ENCODE measurements at regions not wholly inside any gene's neighbourhood (a gene's known extent, or its start where the extent isn't known, plus 50 kb on each side); places are given as distances from the start of the nearest gene placed in this dataset.
"Not testable (repeated sequence)": the region's sequence is repeated elsewhere in the genome, so short reads cannot be mapped to it uniquely, and the experiment has no call there.

DNA sequence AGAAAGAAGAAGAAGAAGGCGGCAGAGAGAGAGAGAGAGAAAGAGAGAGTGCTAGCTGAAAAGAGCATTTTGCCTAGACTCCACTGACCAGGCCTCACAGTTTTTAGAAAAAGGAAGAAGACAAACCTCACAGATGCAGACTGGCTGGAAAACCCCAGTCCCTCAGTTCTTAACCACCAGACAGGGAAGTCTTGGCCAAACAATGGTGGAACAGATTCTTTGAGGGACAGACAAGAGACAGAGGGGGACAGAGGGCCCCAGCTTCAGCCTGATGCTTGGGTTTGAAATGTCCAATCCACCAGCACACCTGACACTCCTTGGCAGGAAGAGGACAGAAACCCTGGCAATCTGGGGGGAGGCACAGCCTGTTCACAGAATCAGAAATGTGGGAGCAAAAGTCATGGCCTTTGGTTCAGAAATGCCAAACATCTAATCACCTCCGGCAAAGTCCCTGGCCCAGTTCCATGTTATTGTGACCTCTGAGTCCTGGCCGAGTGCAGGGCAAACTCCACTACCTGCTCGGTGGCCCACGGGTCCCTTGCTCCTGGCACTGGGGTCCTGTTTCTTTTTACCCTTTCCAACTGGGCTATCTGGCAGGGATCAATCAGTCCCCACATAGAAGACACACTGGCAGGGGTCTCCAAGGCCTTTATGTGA lies 235.2 kb downstream of the LY86 start:
- H3K36me3 Mint-ChIP-seq: no peaks in the 10 kb centered on the region
- ATAC-seq (no peak), DNase-seq (ENCODE audit: low spot score in 2 of 2) (no peak)
- H3K4me1 Mint-ChIP-seq: peaks cover 27% of the 10 kb centered on the region
- no peak overlapping the region for H3K4me3 Mint-ChIP-seq
- no peak overlapping the region for H3K27ac Mint-ChIP-seq
- H3K9me3 Mint-ChIP-seq: no peaks in the 10 kb centered on the region

DNA sequence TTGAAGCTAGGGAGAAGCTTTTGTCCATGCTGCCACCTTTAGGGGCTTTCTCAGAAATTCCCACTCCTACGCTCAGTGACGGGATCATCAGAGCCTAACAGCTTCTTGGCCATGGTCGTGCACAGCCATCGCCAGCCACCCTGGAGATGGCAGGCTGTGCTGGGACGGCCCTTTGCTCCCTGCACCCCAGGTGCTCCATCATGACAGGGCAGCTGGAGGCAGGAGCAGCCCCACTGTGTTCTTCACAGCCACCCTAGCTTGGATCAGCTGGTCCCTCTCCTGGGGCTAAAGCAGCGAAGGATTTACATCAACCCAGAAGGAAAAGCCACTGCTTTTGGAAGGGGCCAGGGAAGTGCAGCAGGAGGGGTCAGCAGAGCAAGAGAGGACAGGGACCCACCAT lies 235.9 kb downstream of the LY86 start:
- Mint-ChIP-seq H3K4me3 (no peak overlapping the region), H3K9me3 (no peaks in the 10 kb centered on the region), H3K27ac (no peak overlapping the region), H3K4me1 (peaks cover 27% of the 10 kb centered on the region), H3K36me3 (no peaks in the 10 kb centered on the region)
- no peak for DNase-seq (ENCODE audit: low spot score in 2 of 2)
- ATAC-seq: no peak

DNA sequence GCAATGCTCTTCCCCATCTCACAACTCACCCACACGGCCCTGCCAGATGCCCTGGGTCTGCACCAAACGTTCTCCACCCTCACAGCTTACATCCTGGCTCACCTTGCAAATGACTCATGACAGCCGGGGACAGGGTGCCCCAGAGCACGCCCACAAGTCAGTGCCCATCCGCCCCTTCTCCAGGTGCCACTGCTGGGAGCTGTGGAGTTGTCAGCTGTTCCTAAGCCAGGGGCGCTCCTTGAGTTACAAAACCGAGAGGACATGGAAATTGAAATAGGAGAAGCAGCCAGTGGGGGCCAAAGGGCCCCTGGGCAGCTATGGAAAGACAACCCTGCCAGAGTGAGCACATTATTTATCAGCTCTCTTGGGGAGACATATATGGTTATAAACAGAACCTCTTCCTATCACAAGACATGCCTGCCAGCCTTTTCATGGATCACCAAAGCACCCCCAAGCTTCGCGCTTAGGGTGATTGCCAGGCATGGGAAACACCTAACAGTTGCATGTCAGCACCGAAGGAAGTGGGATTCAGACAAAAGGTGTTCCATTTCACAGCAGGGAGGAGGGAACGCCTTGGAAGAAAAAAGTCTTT lies 236.8 kb downstream of the LY86 start:
- Mint-ChIP-seq H3K9me3 (no peaks in the 10 kb centered on the region), H3K4me1 (peaks cover 27% of the 10 kb centered on the region), H3K4me3 (no peak overlapping the region), H3K27ac (no peak overlapping the region), H3K36me3 (no peaks in the 10 kb centered on the region)
- ATAC-seq (peak; percentile 50), DNase-seq (ENCODE audit: low spot score in 2 of 2) (no peak)

DNA sequence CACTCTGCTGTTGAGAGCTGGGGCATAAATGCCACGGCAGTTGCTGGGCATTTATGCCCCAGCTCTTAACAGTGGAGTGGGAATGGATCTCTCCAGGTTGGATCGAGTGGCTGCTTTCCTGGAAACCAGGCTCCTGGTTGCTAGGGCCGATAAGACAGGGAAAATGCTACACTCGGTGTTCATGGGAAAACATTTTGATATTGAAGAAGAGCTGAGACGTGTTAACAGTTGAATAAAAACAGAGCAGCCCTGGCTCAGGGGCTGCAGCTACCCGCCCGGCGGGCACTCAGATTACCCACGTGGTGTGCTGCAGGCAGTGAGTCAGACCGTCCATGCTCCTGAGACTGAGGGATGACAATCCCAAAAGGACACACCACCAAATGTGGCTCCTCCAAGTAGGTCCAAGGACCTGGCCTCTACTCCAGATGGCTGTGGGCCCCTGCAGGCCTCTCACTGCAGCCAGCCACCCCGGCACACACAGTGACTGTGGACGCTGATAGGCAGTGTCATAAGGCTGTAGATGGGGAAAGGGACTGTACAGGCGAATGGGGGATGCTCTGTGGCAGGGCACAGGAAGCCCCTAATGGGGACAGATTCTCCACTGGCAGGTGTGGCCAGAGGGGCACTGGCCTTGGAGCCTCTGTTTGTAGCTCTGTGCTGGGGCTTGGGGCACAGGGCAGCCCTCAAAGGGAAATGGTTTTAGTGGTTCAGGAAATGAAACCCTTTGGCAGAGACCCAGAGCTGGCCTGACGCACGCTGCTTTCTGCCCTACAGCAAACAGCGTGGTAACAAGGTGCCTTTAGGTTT lies 237.8 kb downstream of the LY86 start:
- no peak overlapping the region for H3K27ac Mint-ChIP-seq
- peak; percentile 87 for ATAC-seq

DNA sequence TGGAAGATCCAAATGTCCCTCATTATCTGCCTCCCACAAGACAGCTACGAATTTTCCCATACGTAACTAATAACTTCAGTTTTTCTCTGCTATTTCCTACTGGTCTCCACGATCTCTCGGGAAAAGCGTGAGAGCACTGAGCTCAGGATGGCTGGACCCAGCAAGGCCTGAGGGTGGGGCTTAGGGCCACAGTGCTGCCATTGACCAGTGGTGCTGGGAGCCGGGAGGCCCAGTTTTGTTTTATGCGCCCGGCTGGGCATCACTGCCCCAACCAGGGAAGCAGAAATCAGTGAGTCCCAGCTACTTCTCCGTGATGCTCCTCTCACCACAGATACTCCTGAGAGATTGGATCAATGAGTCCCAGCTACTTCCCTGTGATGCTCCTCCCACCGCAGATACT lies 238.4 kb downstream of the LY86 start:
- Mint-ChIP-seq H3K27ac (no peak overlapping the region), H3K36me3 (no peaks in the 10 kb centered on the region), H3K4me1 (peaks cover 27% of the 10 kb centered on the region), H3K4me3 (no peak overlapping the region), H3K9me3 (no peaks in the 10 kb centered on the region)
- ATAC-seq (no peak), DNase-seq (ENCODE audit: low spot score in 2 of 2) (no peak)

More for the DNA sequence above, 237.8 kb downstream of the LY86 start:
- peak in 1 of 2 donors; percentile 56 for DNase-seq (ENCODE audit: low spot score in 2 of 2)
- Mint-ChIP-seq H3K36me3 (no peaks in the 10 kb centered on the region), H3K9me3 (no peaks in the 10 kb centered on the region), H3K4me3 (no peak overlapping the region), H3K4me1 (peaks cover 27% of the 10 kb centered on the region)

DNA sequence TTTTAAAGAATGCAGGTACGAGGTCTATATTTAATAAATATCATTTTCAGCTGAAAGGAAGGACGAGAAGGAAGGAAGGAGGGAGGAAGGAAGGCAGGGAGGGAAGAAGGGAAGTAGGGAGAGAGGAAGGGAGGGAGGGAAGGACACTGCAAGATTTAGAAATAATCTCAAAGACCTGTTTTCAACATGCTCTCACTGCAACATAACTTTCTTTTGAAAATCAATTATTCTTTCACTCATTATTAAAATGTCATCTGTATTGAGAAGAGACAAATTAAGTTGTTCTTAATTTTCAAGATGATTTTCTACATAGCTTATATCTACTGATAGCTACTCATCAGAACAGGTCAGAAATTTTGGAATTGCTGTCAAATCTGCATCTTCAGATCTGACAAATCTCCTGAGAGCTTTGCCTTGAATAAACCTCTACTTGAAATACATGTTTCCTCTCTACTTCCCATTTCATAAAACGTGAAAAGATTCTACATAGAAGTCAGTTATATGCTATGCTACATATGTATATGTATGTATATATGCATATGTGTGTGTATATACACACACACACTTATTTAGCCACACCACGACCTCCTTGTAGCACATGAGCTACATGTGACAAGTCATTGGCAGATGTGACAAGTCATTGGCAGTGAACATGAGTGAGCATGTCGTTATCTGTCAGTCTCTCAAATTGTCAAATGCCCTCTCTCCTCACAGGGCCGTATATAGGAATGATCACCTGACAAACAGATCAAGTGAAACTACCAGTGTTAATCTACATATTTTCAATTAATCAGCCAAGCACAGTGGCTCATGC lies 241.6 kb downstream of the LY86 start:
- ATAC-seq: no peak
- H3K36me3 Mint-ChIP-seq: no peaks in the 10 kb centered on the region

DNA sequence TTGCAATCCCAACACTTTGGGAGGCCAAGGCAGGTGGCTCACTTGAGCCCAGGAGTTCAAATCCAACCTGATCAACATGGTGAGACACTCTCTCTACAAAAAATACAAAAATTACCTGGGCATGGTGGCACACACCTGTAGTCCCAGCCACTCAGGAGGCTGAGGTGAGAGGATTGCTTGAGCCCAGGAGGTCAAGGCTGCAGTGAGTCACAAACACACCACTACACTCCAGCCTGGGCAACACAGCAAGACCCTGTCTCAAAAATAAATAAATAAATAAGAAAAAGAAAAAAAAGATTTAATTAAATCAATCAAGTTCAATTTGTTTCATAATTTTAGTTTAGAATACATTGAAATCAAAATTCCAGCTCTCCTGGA lies 242.2 kb downstream of the LY86 start:
- not testable (repeated sequence) for H3K9me3 Mint-ChIP-seq; H3K4me3 Mint-ChIP-seq; H3K27ac Mint-ChIP-seq; ATAC-seq; DNase-seq (ENCODE audit: low spot score in 2 of 2); H3K36me3 Mint-ChIP-seq
- peaks cover 17% of the 10 kb centered on the region for H3K4me1 Mint-ChIP-seq

More for the DNA sequence above, 241.6 kb downstream of the LY86 start:
- H3K4me1 Mint-ChIP-seq: peaks cover 23% of the 10 kb centered on the region
- no peak overlapping the region for H3K27ac Mint-ChIP-seq
- DNase-seq (ENCODE audit: low spot score in 2 of 2): no peak
- H3K4me3 Mint-ChIP-seq: no peak overlapping the region
- H3K9me3 Mint-ChIP-seq: no peaks in the 10 kb centered on the region

DNA sequence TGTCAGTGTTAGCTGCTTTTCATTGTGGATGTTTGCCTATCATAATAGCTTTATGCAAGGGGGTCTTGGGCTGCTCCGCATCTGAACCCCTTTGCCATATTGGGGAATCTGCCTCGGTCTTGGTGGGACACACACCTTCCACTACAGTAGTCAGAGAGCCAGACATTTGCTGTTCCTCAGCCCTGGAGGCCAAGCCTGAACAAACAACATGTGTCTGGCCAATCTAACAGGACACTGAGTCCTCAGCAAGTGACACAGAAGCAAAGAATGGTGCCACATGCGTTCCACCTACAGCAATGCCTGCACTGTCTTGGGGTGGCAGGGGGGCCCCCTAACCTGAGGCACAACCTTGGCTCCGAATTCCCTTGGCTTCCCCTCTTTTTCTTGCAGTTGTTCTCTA lies 243.9 kb downstream of the LY86 start:
- Mint-ChIP-seq H3K9me3 (no peaks in the 10 kb centered on the region), H3K4me3 (no peak overlapping the region)
- no peak for ATAC-seq

DNA sequence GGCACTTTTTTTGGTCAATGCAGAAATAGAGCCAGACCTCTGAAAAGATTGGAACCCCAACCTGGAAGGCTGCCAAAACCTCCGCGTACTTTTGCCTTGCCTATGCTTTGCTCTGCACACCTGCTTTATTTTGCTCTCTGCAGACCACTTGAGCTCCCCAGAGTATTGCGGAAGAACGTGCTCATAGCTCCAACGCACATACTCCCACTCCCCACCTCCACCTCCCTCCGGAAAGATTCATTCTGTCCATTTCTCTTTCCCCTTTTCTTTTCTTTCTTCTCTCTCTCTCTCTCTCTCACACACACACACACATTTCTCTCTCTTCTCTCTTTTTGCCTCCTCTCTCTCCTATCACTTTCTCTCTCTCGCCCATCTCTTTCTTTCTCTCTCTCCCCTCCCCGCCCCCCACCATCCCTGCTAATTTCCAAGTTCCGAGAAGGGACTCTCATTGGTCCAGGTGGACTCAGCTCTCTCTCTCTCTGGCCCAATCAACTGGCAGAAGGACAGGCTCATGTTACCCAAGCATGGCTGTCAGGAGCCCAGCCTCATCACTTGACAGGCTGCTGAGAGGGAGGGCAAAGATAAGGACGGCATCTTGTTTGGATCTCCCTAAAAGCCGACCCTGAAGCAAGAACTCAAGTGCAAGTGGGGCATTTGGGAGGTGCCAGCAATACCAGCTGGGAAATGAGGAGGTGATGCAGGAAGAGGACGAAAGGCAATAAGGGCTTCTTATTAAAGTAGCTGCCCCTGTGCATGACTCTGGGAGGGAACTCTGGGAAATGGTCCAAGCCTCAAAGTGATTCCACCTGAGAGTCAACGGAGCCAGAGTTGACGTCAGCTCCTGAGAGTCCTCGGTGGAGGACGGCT lies 246.1 kb downstream of the LY86 start:
- H3K36me3 Mint-ChIP-seq: no peaks in the 10 kb centered on the region
- H3K27ac Mint-ChIP-seq: no peak overlapping the region
- no peaks in the 10 kb centered on the region for H3K9me3 Mint-ChIP-seq
- no peak for ATAC-seq
- DNase-seq (ENCODE audit: low spot score in 2 of 2): no peak
- no peaks in the 10 kb centered on the region for H3K4me1 Mint-ChIP-seq
- H3K4me3 Mint-ChIP-seq: no peak overlapping the region

More for the DNA sequence above, 243.9 kb downstream of the LY86 start:
- DNase-seq (ENCODE audit: low spot score in 2 of 2): no peak
- peaks cover 1% of the 10 kb centered on the region for H3K4me1 Mint-ChIP-seq
- no peaks in the 10 kb centered on the region for H3K36me3 Mint-ChIP-seq
- no peak overlapping the region for H3K27ac Mint-ChIP-seq

DNA sequence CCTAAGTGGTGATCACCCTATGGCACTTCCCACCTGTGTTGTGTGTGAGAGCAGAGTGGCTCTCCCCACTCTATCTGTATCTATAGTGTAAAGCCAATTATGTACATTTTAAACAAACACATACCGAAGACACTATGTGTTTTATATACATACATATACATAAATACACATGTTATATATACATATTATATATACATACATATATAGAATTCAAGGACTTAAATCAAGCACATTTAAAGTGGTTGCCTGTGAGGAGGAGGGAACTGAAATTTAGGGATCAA lies 246.6 kb downstream of the LY86 start:
- ATAC-seq (no peak), DNase-seq (ENCODE audit: low spot score in 2 of 2) (no peak)
- Mint-ChIP-seq H3K4me1 (no peaks in the 10 kb centered on the region), H3K36me3 (no peaks in the 10 kb centered on the region), H3K4me3 (no peak overlapping the region), H3K27ac (no peak overlapping the region), H3K9me3 (no peaks in the 10 kb centered on the region)

DNA sequence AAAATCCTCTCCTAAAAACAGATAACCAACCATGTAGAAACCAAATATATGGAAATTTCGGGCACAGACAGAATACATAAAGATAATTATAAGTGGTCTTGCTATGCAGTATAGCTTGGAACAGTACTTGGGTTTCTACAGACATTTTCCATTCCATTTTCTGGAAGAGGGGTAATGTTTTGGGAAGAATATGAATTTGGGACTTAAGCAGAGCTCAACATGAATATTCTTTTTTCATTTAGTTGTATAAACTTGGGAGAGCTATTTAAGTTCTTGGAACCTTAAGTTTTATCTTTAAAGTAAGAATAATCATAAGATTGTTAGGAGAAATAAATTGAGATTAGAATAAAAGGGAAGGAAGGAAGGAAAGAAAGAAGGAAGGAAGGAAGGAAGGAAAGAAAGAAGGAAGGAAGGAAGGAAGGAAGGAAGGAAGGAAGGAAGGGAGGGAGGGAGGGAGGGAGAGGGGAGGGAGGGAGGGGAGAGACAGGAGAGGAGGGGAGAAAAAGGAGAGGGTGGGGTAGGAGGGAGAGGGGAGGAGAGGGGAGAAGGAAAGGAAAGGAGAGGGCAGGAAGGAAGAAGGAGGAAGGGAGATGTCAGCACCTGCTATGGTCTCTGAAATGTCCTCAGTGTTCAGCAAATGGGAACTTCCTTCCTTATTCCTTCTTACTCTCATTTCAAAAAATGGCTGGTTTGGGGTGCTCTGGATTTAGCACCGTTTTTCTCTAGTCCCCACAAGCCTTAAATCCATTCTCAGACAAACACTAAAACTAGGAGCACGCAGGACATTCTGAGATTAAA lies 248.3 kb downstream of the LY86 start:
- ATAC-seq: no peak
- Mint-ChIP-seq H3K9me3 (no peaks in the 10 kb centered on the region), H3K36me3 (no peaks in the 10 kb centered on the region), H3K4me1 (no peaks in the 10 kb centered on the region), H3K27ac (peak overlapping the region; percentile 33), H3K4me3 (no peak overlapping the region)
- DNase-seq (ENCODE audit: low spot score in 2 of 2): no peak

DNA sequence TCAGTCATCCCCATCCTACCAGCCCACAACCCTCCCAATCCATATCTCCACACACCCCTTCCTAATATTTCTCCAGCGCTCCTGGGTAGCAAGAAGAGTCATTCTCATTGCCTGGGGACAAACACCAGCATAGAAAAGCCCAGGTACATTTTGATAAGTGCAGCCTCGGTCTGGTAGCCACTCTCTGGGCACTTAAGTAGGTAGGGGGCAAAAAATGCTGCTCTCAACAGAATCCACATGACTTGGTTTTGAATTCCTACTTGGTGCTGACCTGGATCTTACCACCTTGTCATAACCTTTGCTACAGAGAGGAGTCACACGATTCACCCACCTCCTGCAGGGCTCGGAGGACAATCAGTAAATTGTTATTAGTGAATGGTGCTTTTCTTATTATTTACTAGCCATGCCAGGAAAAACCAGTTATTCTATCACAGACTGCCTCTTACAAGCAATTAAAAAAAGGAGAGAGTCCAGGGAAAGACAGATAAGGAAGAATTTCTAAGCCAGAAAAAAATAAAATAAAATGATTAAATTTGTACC lies 249.1 kb downstream of the LY86 start:
- Mint-ChIP-seq H3K4me1 (no peaks in the 10 kb centered on the region), H3K4me3 (no peak overlapping the region), H3K9me3 (no peaks in the 10 kb centered on the region), H3K27ac (peak overlapping the region; percentile 33), H3K36me3 (no peaks in the 10 kb centered on the region)
- DNase-seq (ENCODE audit: low spot score in 2 of 2) (no peak), ATAC-seq (no peak)

DNA sequence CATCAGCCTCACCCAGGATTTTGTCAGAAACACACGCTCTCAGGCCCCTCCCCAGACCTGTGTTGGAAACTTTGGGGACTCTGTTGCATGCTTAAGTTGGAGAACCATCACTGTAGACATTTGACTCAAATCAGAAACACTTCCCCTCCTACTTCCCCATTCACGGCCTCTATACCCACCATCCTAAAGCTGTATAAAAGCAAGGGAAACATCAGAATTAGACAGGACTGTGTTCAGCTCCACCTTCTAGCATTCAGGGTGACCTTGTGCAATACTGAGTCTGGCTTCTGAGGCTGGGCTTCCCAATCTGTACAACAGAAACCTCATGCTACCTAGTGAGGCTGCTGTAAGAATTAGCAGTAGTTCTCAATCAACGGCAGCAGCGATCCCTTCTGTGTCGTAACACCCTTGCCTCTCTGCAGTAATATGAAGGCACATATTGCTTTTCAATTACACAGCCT lies 252.3 kb downstream of the LY86 start:
- no peaks in the 10 kb centered on the region for H3K36me3 Mint-ChIP-seq
- no peak overlapping the region for H3K27ac Mint-ChIP-seq
- ATAC-seq: no peak
- H3K9me3 Mint-ChIP-seq: peaks cover 4% of the 10 kb centered on the region
- H3K4me3 Mint-ChIP-seq: no peak overlapping the region
- no peak for DNase-seq (ENCODE audit: low spot score in 2 of 2)
- no peaks in the 10 kb centered on the region for H3K4me1 Mint-ChIP-seq

DNA sequence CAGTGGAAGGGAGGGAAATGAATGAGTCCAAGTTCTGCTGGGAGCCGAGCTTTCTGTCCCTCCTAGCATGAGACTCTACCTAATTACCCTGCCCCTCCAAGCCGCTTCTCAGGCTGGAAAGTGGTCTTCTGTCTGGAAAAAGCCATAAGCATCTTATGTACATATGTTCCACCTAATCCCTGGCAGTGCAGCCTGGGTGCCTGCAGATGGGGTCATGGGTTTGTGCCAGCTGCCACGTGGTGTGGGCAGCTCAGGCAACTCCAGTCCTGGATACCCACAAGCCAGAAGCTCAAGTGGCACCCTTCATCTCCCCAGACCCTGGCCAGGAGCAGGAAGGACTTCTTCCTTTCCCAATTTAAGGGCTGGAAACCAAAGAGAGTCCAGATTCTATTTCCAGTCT lies 253.1 kb downstream of the LY86 start:
- Mint-ChIP-seq H3K27ac (no peak overlapping the region), H3K4me3 (no peak overlapping the region), H3K4me1 (no peaks in the 10 kb centered on the region), H3K36me3 (no peaks in the 10 kb centered on the region), H3K9me3 (peaks cover 8% of the 10 kb centered on the region)
- DNase-seq (ENCODE audit: low spot score in 2 of 2) (no peak), ATAC-seq (no peak)

Data from stimulated activated effector memory CD8-positive, alpha-beta T cell treated with anti-CD3 and anti-CD28 coated beads, Interleukin-12 subunit alpha, Interleukin-12 subunit beta, amount 100 ng/mL, for 72 hours (primary cell).